Hepatocyte (in vitro differentiated cells): ENCODE measurements at regions not wholly inside any gene's neighbourhood (a gene's known extent, or its start where the extent isn't known, plus 50 kb on each side); places are given as distances from the start of the nearest gene placed in this dataset.

Experiments used
- DNase-seq: peaks from one replicate; pipeline ENCODE4 v3.0.0-alpha.2; 2016; ENCODE audit warnings: low spot score
- H2AFZ ChIP-seq: fragments of 200-600 bp; sonication (generic); 2 replicates; pipeline ENCODE4 v1.6.0; 2016; ENCODE audit warnings: antibody characterized with exemption, mild to moderate bottlenecking
- H3K27ac ChIP-seq: fragments of 200-600 bp; sonication (generic); 2 replicates; pipeline ENCODE4 v1.5.1; 2016; ENCODE audit warnings: mild to moderate bottlenecking
- H3K27me3 ChIP-seq: fragments of 200-600 bp; sonication (generic); 2 replicates; pipeline ENCODE4 v1.6.1; 2016
- H3K36me3 ChIP-seq: fragments of 200-600 bp; sonication (generic); replicated peaks from 2 replicates; pipeline ENCODE4 v1.5.1; 2016; ENCODE audit warnings: low read depth; ENCODE audit not compliant: insufficient read depth
- H3K4me1 ChIP-seq: fragments of 200-600 bp; sonication (generic); 2 replicates; pipeline ENCODE4 v1.5.1; 2016; ENCODE audit warnings: mild to moderate bottlenecking, moderate library complexity; ENCODE audit not compliant: insufficient read depth
- H3K4me2 ChIP-seq: fragments of 200-600 bp; sonication (generic); 2 replicates; pipeline ENCODE4 v1.6.0; 2016
- H3K4me3 ChIP-seq: fragments of 200-600 bp; sonication (generic); 2 replicates; pipeline ENCODE4 v1.5.1; 2016; ENCODE audit warnings: mild to moderate bottlenecking
- H3K79me2 ChIP-seq: fragments of 200-600 bp; sonication (generic); 2 replicates; pipeline ENCODE4 v1.6.0; 2017; ENCODE audit warnings: mild to moderate bottlenecking
- H3K9me2 ChIP-seq: fragments of 200-600 bp; sonication (generic); replicated peaks from 2 replicates; pipeline ENCODE4 v1.6.0; 2017; ENCODE audit warnings: mild to moderate bottlenecking; ENCODE audit not compliant: insufficient read depth
- H3K9me3 ChIP-seq: fragments of 200-600 bp; sonication (generic); 2 replicates; pipeline ENCODE4 v1.5.1; 2016; ENCODE audit warnings: low read depth, mild to moderate bottlenecking
- H4K20me1 ChIP-seq: fragments of 200-600 bp; sonication (generic); 2 replicates; pipeline ENCODE4 v1.6.0; 2016; ENCODE audit warnings: mild to moderate bottlenecking; ENCODE audit not compliant: insufficient read depth, poor library complexity, severe bottlenecking
- EZH2 ChIP-seq: fragments of 200-600 bp; sonication (generic); IDR thresholded peaks from 2 replicates; pipeline ENCODE4 v1.6.1; 2016; ENCODE audit warnings: antibody characterized with exemption, mild to moderate bottlenecking, borderline replicate concordance
- EZH2phosphoT487 ChIP-seq: fragments of 200-600 bp; sonication (generic); IDR thresholded peaks from one replicate; pipeline ENCODE4 v1.6.1; 2018; ENCODE audit warnings: antibody characterized with exemption, mild to moderate bottlenecking, low read depth, moderate library complexity; ENCODE audit not compliant: unreplicated experiment, severe bottlenecking
- WGBS: methylation state at CpG from one replicate; pipeline ENCODE4 v1.1.6; 2016; ENCODE audit warnings: low lambda C conversion rate; ENCODE audit errors: missing lambda C conversion rate; 5-methylcytosine and 5-hydroxymethylcytosine counted together
- TF ChIP-seq, protein P1 (sequence below): fragments of 200-600 bp; sonication (generic); IDR thresholded peaks from 2 replicates; pipeline ENCODE4 v1.5.1; 2016; ENCODE audit warnings: antibody characterized with exemption, mild to moderate bottlenecking; ENCODE audit not compliant: poor library complexity

DNA sequence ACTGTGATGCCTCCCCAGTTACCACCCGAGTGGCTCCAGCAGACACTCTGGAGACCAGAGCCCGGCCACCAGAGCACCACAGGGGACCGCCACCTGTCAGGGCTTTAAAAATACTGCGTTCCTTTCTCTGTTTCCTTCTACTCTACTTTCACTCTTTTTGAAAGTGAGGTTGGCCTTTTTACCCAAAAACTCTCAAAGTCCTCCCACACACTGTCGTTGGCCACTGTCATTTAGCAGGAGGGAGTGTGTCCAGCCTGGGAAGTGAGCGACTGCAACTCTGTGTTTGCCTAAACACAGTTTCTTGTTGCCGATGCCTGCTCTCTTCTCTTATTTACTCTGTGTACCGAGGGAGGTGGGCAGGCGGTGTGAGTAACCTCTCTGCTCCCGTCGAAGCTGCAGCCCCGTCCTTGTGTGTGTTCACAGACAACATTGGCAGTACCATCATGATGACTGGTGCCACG is 90.8 kb upstream of the CLDN5 start:
- 68% methylated on average over 13 of the region's 13 CpGs for WGBS
- no peak overlapping the region for H3K4me3 ChIP-seq
- no peaks in the 10 kb centered on the region for H3K79me2 ChIP-seq
- no peak overlapping the region for H3K27ac ChIP-seq
- no peaks in the 10 kb centered on the region for H4K20me1 ChIP-seq
- no peaks in the 10 kb centered on the region for H3K9me3 ChIP-seq
- no peaks in the 10 kb centered on the region for H3K36me3 ChIP-seq
- no peak for DNase-seq
- H3K4me1 ChIP-seq: no peaks in the 10 kb centered on the region
- TF ChIP-seq EZH2phosphoT487 (no peak), EZH2 (no peak)
- TF ChIP-seq, protein P1, sequence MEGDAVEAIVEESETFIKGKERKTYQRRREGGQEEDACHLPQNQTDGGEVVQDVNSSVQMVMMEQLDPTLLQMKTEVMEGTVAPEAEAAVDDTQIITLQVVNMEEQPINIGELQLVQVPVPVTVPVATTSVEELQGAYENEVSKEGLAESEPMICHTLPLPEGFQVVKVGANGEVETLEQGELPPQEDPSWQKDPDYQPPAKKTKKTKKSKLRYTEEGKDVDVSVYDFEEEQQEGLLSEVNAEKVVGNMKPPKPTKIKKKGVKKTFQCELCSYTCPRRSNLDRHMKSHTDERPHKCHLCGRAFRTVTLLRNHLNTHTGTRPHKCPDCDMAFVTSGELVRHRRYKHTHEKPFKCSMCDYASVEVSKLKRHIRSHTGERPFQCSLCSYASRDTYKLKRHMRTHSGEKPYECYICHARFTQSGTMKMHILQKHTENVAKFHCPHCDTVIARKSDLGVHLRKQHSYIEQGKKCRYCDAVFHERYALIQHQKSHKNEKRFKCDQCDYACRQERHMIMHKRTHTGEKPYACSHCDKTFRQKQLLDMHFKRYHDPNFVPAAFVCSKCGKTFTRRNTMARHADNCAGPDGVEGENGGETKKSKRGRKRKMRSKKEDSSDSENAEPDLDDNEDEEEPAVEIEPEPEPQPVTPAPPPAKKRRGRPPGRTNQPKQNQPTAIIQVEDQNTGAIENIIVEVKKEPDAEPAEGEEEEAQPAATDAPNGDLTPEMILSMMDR: no peak
- H3K9me2 ChIP-seq: no peaks in the 10 kb centered on the region
- H3K4me2 ChIP-seq: no peak overlapping the region
- no peaks in the 10 kb centered on the region for H3K27me3 ChIP-seq
- H2AFZ ChIP-seq: no peak overlapping the region

DNA sequence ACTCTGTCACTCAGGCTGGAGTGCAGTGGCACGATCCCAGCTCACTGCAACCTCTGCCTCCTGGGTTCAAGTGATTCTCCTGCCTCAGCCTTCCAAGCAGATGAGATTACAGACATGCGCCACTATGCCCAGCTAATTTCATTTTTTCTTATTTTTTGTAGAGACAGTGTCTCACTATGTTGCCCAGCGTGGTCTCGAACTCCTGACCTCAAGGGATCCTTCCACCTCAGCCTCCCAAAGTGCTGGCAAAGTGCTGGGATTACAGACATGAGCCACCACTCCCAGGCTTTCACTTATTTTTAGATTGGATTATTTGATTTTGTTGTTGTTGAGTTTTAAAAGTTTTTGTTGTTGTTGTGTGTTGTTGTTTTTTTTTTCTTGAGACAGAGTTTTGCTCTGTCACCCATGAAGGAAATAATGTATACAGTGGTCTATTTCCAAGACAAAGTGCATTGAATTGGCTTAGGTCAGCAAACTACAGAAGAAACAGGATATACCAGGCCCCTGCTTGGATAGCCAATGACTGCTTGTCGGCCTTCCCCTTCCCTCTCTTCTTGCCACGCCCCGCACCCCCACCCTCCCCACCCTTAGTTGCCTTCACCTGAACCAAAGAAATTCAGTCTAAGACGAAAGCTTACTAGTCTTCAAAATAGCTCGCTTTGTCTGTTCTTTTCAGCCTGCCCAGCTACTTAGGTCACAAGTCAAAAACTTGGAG is 91.8 kb upstream of the CLDN5 start:
- H3K79me2 ChIP-seq: no peaks in the 10 kb centered on the region
- no peaks in the 10 kb centered on the region for H3K27me3 ChIP-seq
- H3K4me2 ChIP-seq: no peak overlapping the region
- 83% methylated on average over 9 of the region's 9 CpGs for WGBS
- no peak for DNase-seq
- no peaks in the 10 kb centered on the region for H3K9me2 ChIP-seq
- TF ChIP-seq, protein P1: no peak
- no peak for TF ChIP-seq EZH2
- TF ChIP-seq EZH2phosphoT487: no peak
- no peak overlapping the region for H2AFZ ChIP-seq
- H3K4me1 ChIP-seq: no peaks in the 10 kb centered on the region
- H4K20me1 ChIP-seq: no peaks in the 10 kb centered on the region
- H3K27ac ChIP-seq: no peak overlapping the region
- H3K9me3 ChIP-seq: no peaks in the 10 kb centered on the region
- no peak overlapping the region for H3K4me3 ChIP-seq
- H3K36me3 ChIP-seq: no peaks in the 10 kb centered on the region

DNA sequence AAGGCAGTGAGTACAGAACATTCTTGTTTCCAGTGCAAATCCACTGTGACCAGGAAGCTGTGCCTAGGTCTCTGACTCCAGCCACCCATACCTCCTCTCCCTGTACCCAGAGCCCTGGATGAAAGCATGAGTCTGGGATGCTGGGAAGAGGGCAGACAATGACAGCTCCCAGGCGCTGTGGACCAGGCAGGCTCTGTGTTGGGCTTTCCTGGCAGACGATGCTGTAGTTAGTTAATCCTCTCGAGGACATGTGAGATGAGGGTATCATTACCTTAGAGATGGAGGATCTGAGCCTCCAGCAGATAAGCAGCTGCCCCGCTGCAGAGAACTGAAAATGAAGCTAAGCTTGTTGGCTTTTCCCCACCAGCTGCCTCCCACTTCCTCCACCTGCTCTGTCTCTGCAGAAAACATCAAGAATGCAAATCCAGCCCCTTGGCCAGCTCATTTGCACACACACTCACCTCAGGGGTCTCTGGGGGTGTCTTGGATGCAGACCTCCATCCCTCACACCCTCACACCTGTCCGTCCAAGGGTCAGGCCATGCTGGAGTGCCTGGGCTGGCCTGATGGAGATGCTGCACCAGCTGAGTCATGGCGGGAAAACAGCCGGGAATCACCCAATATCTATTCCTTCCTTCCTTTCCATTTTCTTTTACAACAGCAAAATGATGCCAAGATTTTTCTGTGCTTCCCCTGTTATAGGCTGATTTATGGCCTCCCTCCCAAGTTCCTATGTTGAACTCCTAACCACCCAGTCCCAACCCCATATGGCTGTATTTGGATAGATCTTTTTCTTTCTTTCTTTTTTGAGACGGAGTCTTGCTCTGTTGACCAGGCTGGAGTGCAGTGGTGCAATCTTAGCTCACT is 94.9 kb upstream of the SEPTIN5 start:
- no peak for TF ChIP-seq EZH2phosphoT487
- TF ChIP-seq, protein P1: no peak
- no peak for TF ChIP-seq EZH2
- Histone ChIP-seq H3K4me1 (no peaks in the 10 kb centered on the region), H2AFZ (no peak overlapping the region), H3K36me3 (no peaks in the 10 kb centered on the region), H3K4me3 (no peak overlapping the region), H3K9me2 (no peaks in the 10 kb centered on the region), H3K27ac (no peak overlapping the region), H3K27me3 (no peaks in the 10 kb centered on the region), H3K79me2 (no peaks in the 10 kb centered on the region), H3K9me3 (no peaks in the 10 kb centered on the region), H3K4me2 (no peak overlapping the region), H4K20me1 (no peaks in the 10 kb centered on the region)
- DNase-seq: no peak
- WGBS: 81% methylated on average over 8 of the region's 8 CpGs
